Keratinocyte (primary cell): ENCODE measurements at regions not wholly inside any gene's neighbourhood (a gene's known extent, or its start where the extent isn't known, plus 50 kb on each side); places are given as distances from the start of the nearest gene placed in this dataset.

Experiments
- DNase-seq: peaks from one replicate; pipeline ENCODE4 v3.0.0-alpha.2; 2011; ENCODE audit warnings: low read depth, missing footprints, low spot score
- FAIRE-seq: peaks from 2 replicates; lab custom pipeline; 2011; peaks lifted over from hg19 to GRCh38; lab: Jason Lieb, UNC
- H2AFZ ChIP-seq: 2 replicates; pipeline ENCODE4 v1.6.0; 2012; ENCODE audit warnings: low read length, control low read depth, inconsistent platforms; ENCODE audit not compliant: control insufficient read depth
- H3K27ac ChIP-seq: 2 replicates; pipeline ENCODE4 v1.5.1; 2011; ENCODE audit warnings: low read length; ENCODE audit not compliant: control insufficient read depth, insufficient read depth
- H3K27me3 ChIP-seq: 3 replicates; pipeline ENCODE4 v1.6.0; 2011; ENCODE audit warnings: low read length; ENCODE audit not compliant: control insufficient read depth, insufficient read depth; ENCODE audit errors: extremely low read depth
- H3K36me3 ChIP-seq, 2 experiments: 2 replicates in 1 of 2; 3 replicates in 1 of 2; pipeline ENCODE4 v1.5.1; 2011; ENCODE audit warnings: low read length in 2 of 2, mild to moderate bottlenecking in 1 of 2; ENCODE audit not compliant: control insufficient read depth in 2 of 2, insufficient read depth in 2 of 2; ENCODE audit errors: extremely low read depth in 1 of 2
- H3K4me1 ChIP-seq: 3 replicates; pipeline ENCODE4 v1.5.1; 2011; ENCODE audit warnings: low read length; ENCODE audit not compliant: control insufficient read depth, insufficient read depth; ENCODE audit errors: extremely low read depth
- H3K4me2 ChIP-seq: 3 replicates; pipeline ENCODE4 v1.6.0; 2011; ENCODE audit warnings: low read depth, low read length; ENCODE audit not compliant: control insufficient read depth, insufficient read depth; ENCODE audit errors: extremely low read depth
- H3K4me3 ChIP-seq, 3 experiments: fragments of 200-600 bp in 1 of 3; sonication (generic) in 1 of 3; 2 replicates in 2 of 3; 3 replicates in 1 of 3; pipeline ENCODE4 v1.5.1; 2011 to 2016; ENCODE audit warnings: low read length in 3 of 3, mild to moderate bottlenecking in 3 of 3, control low read depth in 2 of 3, inconsistent platforms in 1 of 3, low read depth in 1 of 3, mixed read lengths in 1 of 3, mixed run types in 1 of 3, moderate library complexity in 1 of 3; ENCODE audit not compliant: control insufficient read depth in 2 of 3, insufficient read depth in 2 of 3; ENCODE audit errors: extremely low read depth in 1 of 3
- H3K79me2 ChIP-seq: 2 replicates; pipeline ENCODE4 v1.6.0; 2012; ENCODE audit warnings: low read length; ENCODE audit not compliant: control insufficient read depth, insufficient read depth
- H3K9ac ChIP-seq: 3 replicates; pipeline ENCODE4 v1.6.0; 2011; ENCODE audit warnings: low read length; ENCODE audit not compliant: control insufficient read depth, insufficient read depth; ENCODE audit errors: extremely low read depth
- H3K9me1 ChIP-seq: 3 replicates; pipeline ENCODE4 v1.6.0; 2011; ENCODE audit warnings: low read length; ENCODE audit not compliant: control insufficient read depth, insufficient read depth; ENCODE audit errors: extremely low read depth
- H3K9me3 ChIP-seq: 2 replicates; pipeline ENCODE4 v1.5.1; 2012; ENCODE audit warnings: low read depth, low read length; ENCODE audit not compliant: control insufficient read depth
- H4K20me1 ChIP-seq: 3 replicates; pipeline ENCODE4 v1.6.0; 2011; ENCODE audit warnings: low read length; ENCODE audit not compliant: control insufficient read depth, insufficient read depth; ENCODE audit errors: extremely low read depth
- CTCF ChIP-seq, 3 experiments: IDR thresholded peaks in 1 of 3; conservative IDR thresholded peaks in 1 of 3; optimal IDR thresholded peaks in 1 of 3; 2 replicates in 2 of 3; 3 replicates in 1 of 3; pipeline versions ENCODE3 to v1.5.1; 2011; ENCODE audit warnings: low read length in 3 of 3, mild to moderate bottlenecking in 3 of 3, moderate library complexity in 2 of 3, control low read depth in 1 of 3, inconsistent platforms in 1 of 3; ENCODE audit not compliant: insufficient read depth in 2 of 3; ENCODE audit errors: extremely low read depth in 1 of 3
- EZH2 ChIP-seq: IDR thresholded peaks from one replicate; pipeline ENCODE4 v1.6.1; 2012; ENCODE audit warnings: inconsistent platforms, mild to moderate bottlenecking, low read length, moderate library complexity
- dilution Hi-C: fragments of 300-500 bp; cut with MboI; formaldehyde crosslinking; loops from one replicate; pipeline ENCODE4 v1.7.0; 2020; ENCODE audit warnings: low sequenced_read_pairs; ENCODE audit not compliant: extremely low pct_ligation_motif_present

- Histone ChIP-seq H3K4me1 (no peaks in the 10 kb centered on the region), H3K9me3 (peaks cover under 1% of the 10 kb centered on the region), H3K9me1 (no peaks in the 10 kb centered on the region), H3K27me3 (no peaks in the 10 kb centered on the region), H3K79me2 (no peaks in the 10 kb centered on the region), H3K9ac (no peak overlapping the region), H3K4me2 (no peak overlapping the region), H3K27ac (no peak overlapping the region), H2AFZ (no peak overlapping the region), H3K4me3 (no peak overlapping the region), H3K36me3 (no peaks in the 10 kb centered on the region), H4K20me1 (no peaks in the 10 kb centered on the region)
- DNase-seq (no peak), FAIRE-seq (no peak)
- TF ChIP-seq EZH2, result no peak
- no peak for TF ChIP-seq CTCF (optimal IDR thresholded peaks at IDR 0.05 in 1 of 3, IDR thresholded peaks at IDR 0.05 in 1 of 3, conservative IDR thresholded peaks at IDR 0.05 in 1 of 3; ENCODE audit: extremely low read depth in 1 of 3, insufficient read depth in 2 of 3, low read length in 3 of 3)
- dilution Hi-C loops, result no loop called here
These were observed 192.7 kb upstream of the MKI67 start for GRCh38 chr10:128318913-128319312.

GRCh38 chr10:128322106-128322505 is 195.9 kb upstream of the MKI67 start:
- TF ChIP-seq CTCF (optimal IDR thresholded peaks at IDR 0.05 in 1 of 3, IDR thresholded peaks at IDR 0.05 in 1 of 3, conservative IDR thresholded peaks at IDR 0.05 in 1 of 3; ENCODE audit: extremely low read depth in 1 of 3, insufficient read depth in 2 of 3, low read length in 3 of 3) (no peak), EZH2 (no peak)
- H3K36me3 ChIP-seq, result no peaks in the 10 kb centered on the region
- H3K9me3 ChIP-seq, result peaks cover 2% of the 10 kb centered on the region
- H3K4me1 ChIP-seq, result no peaks in the 10 kb centered on the region
- no peak for FAIRE-seq
- no peaks in the 10 kb centered on the region for H3K27me3 ChIP-seq
- H3K4me3 ChIP-seq, result no peak overlapping the region
- dilution Hi-C loops, result no loop called here
- no peaks in the 10 kb centered on the region for H3K79me2 ChIP-seq
- H3K9me1 ChIP-seq, result no peaks in the 10 kb centered on the region
- H3K9ac ChIP-seq, result no peak overlapping the region
- no peaks in the 10 kb centered on the region for H4K20me1 ChIP-seq
- H3K27ac ChIP-seq, result no peak overlapping the region
- DNase-seq, result no peak
- H2AFZ ChIP-seq, result no peak overlapping the region
- H3K4me2 ChIP-seq, result no peak overlapping the region
